ENCODE measurements at regions not wholly inside any gene's neighbourhood (a gene's known extent, or its start where the extent isn't known, plus 50 kb on each side); places are given as distances from the start of the nearest gene placed in this dataset.

DNA sequence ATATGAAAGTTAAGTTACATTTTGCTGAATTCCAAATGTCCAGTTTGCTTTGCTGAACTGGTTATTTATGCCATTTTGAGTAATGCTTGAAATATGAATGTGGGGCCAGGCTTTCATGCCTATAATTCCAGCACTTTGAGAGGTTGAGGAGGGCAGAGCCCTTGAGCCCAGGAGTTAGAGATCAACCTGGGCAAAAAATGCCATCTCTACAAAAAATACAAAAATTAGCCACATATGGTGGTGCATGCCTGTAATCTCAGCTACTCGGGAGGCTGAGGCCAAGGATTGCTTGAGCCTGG lies 101.2 kb upstream of the ITGA6 start:
- BruUV-seq (replicated peaks): no TSS peak
- no peak for DNase-seq (ENCODE audit: low spot score)

DNA sequence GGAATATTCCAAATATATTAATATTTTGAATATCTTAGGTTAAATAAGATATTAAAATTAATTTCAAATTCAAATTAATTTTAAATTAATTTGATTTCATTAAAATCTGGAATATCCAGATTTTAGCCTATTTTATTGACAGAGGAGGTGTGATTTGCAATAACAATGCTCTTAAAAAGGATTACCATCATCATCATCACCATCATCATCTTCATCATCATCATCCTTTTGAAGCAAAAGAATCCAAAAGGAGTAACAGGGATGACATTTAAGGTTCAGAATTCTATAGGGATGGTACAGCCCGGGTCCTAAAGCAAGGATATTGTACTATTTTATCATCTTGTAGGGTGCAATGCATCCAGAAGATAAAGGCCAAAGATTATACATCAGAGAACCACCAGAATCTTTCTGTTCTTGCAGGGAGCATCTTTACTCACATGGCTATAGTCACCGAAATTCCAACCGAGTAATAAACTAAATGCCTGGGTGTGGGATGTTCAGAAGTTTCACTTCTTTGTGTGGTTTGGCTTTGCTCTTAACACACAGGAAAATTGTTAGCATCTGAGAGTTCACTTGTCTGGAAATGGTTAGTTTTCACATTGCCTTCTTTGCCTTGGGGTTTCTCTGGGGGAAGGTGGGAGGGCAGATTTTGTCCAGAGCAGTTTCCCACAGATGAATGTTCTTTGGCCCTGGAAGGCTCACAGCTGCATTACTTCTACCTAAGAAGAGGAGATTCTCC lies 99.1 kb upstream of the ITGA6 start:
- Histone ChIP-seq H3K4me1 (ENCODE audit: insufficient read depth, low read length, poor library complexity, severe bottlenecking) (no peaks in the 10 kb centered on the region), H3K36me3 (ENCODE audit: insufficient read depth, low read length, poor library complexity, severe bottlenecking) (no peaks in the 10 kb centered on the region), H3K4me3 (ENCODE audit: low read depth, low read length, poor library complexity, severe bottlenecking) (no peak overlapping the region), H3K9me3 (ENCODE audit: low read depth, low read length, poor library complexity, severe bottlenecking) (no peaks in the 10 kb centered on the region), H3K27me3 (replicated peaks; ENCODE audit: insufficient read depth, low read depth, low read length, poor library complexity) (peaks cover 6% of the 10 kb centered on the region), H3K27ac (ENCODE audit: low read depth, low read length, poor library complexity, severe bottlenecking) (no peak overlapping the region)
- intact Hi-C loops (cut with micrococcal nuclease; ENCODE audit: unreplicated experiment): no loop called here
- BruUV-seq (replicated peaks): no TSS peak
- DNase-seq (ENCODE audit: low spot score): no peak
- POLR2A ChIA-PET (ENCODE audit: low non-redundant PET): no interaction called here
- CTCF ChIA-PET: interaction anchor here (0.6 kb wide), 1 partner anchor 45 kb away, joined by 3 read pairs; no protein-coding TSS in a partner anchor
- TF ChIP-seq, protein P1, sequence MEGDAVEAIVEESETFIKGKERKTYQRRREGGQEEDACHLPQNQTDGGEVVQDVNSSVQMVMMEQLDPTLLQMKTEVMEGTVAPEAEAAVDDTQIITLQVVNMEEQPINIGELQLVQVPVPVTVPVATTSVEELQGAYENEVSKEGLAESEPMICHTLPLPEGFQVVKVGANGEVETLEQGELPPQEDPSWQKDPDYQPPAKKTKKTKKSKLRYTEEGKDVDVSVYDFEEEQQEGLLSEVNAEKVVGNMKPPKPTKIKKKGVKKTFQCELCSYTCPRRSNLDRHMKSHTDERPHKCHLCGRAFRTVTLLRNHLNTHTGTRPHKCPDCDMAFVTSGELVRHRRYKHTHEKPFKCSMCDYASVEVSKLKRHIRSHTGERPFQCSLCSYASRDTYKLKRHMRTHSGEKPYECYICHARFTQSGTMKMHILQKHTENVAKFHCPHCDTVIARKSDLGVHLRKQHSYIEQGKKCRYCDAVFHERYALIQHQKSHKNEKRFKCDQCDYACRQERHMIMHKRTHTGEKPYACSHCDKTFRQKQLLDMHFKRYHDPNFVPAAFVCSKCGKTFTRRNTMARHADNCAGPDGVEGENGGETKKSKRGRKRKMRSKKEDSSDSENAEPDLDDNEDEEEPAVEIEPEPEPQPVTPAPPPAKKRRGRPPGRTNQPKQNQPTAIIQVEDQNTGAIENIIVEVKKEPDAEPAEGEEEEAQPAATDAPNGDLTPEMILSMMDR (conservative IDR thresholded peaks at IDR 0.05; ENCODE audit: low read depth, low read length): no peak
- TF ChIP-seq EZH2 (IDR thresholded peaks at IDR 0.05; ENCODE audit: borderline replicate concordance, low read depth, low read length, poor library complexity, severe bottlenecking): no peak

More for the DNA sequence above, 101.2 kb upstream of the ITGA6 start:
- Histone ChIP-seq H3K27ac (ENCODE audit: low read depth, low read length, poor library complexity, severe bottlenecking) (no peak overlapping the region), H3K36me3 (ENCODE audit: insufficient read depth, low read length, poor library complexity, severe bottlenecking) (no peaks in the 10 kb centered on the region), H3K4me1 (ENCODE audit: insufficient read depth, low read length, poor library complexity, severe bottlenecking) (no peaks in the 10 kb centered on the region), H3K4me3 (ENCODE audit: low read depth, low read length, poor library complexity, severe bottlenecking) (no peak overlapping the region), H3K27me3 (replicated peaks; ENCODE audit: insufficient read depth, low read depth, low read length, poor library complexity) (peaks cover 6% of the 10 kb centered on the region), H3K9me3 (ENCODE audit: low read depth, low read length, poor library complexity, severe bottlenecking) (no peaks in the 10 kb centered on the region)
- no peak for TF ChIP-seq EZH2 (IDR thresholded peaks at IDR 0.05; ENCODE audit: borderline replicate concordance, low read depth, low read length, poor library complexity, severe bottlenecking)
- TF ChIP-seq, protein P1 (conservative IDR thresholded peaks at IDR 0.05; ENCODE audit: low read depth, low read length): no peak
- ChIA-PET CTCF (no interaction called here), POLR2A (ENCODE audit: low non-redundant PET) (no interaction called here)
- intact Hi-C loops (cut with micrococcal nuclease; ENCODE audit: unreplicated experiment): no loop called here

DNA sequence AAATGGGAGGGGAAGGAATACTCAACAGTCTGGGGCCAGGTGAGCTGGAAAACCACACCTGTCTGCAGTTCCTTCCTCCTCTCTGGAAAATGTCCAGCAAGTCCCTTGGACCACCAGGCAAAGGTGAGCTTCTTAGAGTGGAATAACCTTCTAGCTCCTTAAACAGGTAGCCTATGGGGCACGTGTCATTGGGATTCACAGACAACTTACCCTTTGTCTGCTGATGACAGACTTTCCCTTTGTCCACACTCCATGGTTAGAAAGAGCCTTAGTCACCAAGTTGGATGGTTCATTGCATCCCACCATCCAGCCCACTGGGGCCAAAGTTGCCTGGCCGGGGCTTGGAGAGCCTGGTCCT lies 98.0 kb upstream of the ITGA6 start:
- no peak overlapping the region for H3K4me3 ChIP-seq (ENCODE audit: low read depth, low read length, poor library complexity, severe bottlenecking)
- H3K36me3 ChIP-seq (ENCODE audit: insufficient read depth, low read length, poor library complexity, severe bottlenecking): no peaks in the 10 kb centered on the region
- H3K4me1 ChIP-seq (ENCODE audit: insufficient read depth, low read length, poor library complexity, severe bottlenecking): no peaks in the 10 kb centered on the region
- no peaks in the 10 kb centered on the region for H3K9me3 ChIP-seq (ENCODE audit: low read depth, low read length, poor library complexity, severe bottlenecking)
- no peaks in the 10 kb centered on the region for H3K27me3 ChIP-seq (replicated peaks; ENCODE audit: insufficient read depth, low read depth, low read length, poor library complexity)
- no peak for TF ChIP-seq EZH2 (IDR thresholded peaks at IDR 0.05; ENCODE audit: borderline replicate concordance, low read depth, low read length, poor library complexity, severe bottlenecking)
- TF ChIP-seq, protein P1 (conservative IDR thresholded peaks at IDR 0.05; ENCODE audit: low read depth, low read length): no peak
- no peak overlapping the region for H3K27ac ChIP-seq (ENCODE audit: low read depth, low read length, poor library complexity, severe bottlenecking)
- no peak for DNase-seq (ENCODE audit: low spot score)
- no TSS peak for BruUV-seq (replicated peaks)
- ChIA-PET POLR2A (ENCODE audit: low non-redundant PET) (no interaction called here), CTCF (no interaction called here)
- intact Hi-C loops (cut with micrococcal nuclease; ENCODE audit: unreplicated experiment): no loop called here
